K562 (cell line): ENCODE measurements at regions not wholly inside any gene's neighbourhood (a gene's known extent, or its start where the extent isn't known, plus 50 kb on each side); places are given as distances from the start of the nearest gene placed in this dataset.

Source experiments
- ATAC-seq: fragments of 200-7000 bp; cut with Tn5 transposase; 3 replicates; pipeline ENCODE4 v1.9.1; 2020; ENCODE audit warnings: moderate library complexity
- BruUV-seq: library from RNA; stranded (reverse); fragments of 400-500 nt; replicated peaks from 2 replicates; lab custom pipeline; 2021; lab: Mats Ljungman, UMichigan
- CTCF ChIA-PET: fragments of 300-600 bp; formaldehyde crosslinking; extraction: SDS; loops from one replicate; lab custom pipeline; 2021; ENCODE audit warnings: low intra/inter-chr PET ratio; lab: Yijun Ruan, JAX
- POLR2A ChIA-PET: fragments of 300-600, 350-650 bp; sonication (Branson Sonifier 250); formaldehyde crosslinking; extraction: SDS; loops from one replicate; lab custom pipeline; 2021; ENCODE audit warnings: antibody characterized with exemption, inconsistent platforms; lab: Yijun Ruan, JAX
- DNase-seq, 4 experiments: peaks; one replicate each; pipeline versions ENCODE4 v3.0.0 to v3.0.0-alpha.2; 2011 to 2018; ENCODE audit warnings: low spot score in 3 of 4, mixed read lengths in 3 of 4; ENCODE audit errors: extremely low read depth in 1 of 4
- FAIRE-seq: peaks from 2 replicates; lab custom pipeline; 2011; peaks lifted over from hg19 to GRCh38; lab: Jason Lieb, UNC
- H2AFZ ChIP-seq: 2 replicates; pipeline ENCODE4 v1.6.0; 2011; ENCODE audit warnings: low read depth, low read length, control low read depth, inconsistent platforms
- H3K27ac ChIP-seq: fragments of 200-600 bp; 3 replicates; pipeline ENCODE4 v1.8.0; 2011; ENCODE audit warnings: low read depth, mild to moderate bottlenecking, control low read depth, inconsistent platforms, low read length, moderate library complexity, mixed read lengths; ENCODE audit errors: extremely low read depth
- H3K27me3 ChIP-seq, 2 experiments: fragments of 300-600 bp in 1 of 2; 2 replicates in 1 of 2; 3 replicates in 1 of 2; pipeline versions ENCODE4 v1.6.0 to v1.8.0; 2011; ENCODE audit warnings: inconsistent platforms in 2 of 2, low read length in 2 of 2, mild to moderate bottlenecking in 1 of 2, mixed read lengths in 1 of 2, moderate library complexity in 1 of 2; ENCODE audit not compliant: control insufficient read depth in 2 of 2, insufficient read depth in 2 of 2
- H3K36me3 ChIP-seq: fragments of 300-600 bp; 3 replicates; pipeline ENCODE4 v1.8.0; 2011; ENCODE audit warnings: mild to moderate bottlenecking, low read length, inconsistent platforms; ENCODE audit not compliant: control insufficient read depth, insufficient read depth
- H3K4me1 ChIP-seq, 2 experiments: fragments of 200-600 bp in 1 of 2; replicated peaks in 1 of 2; 2 replicates in 1 of 2; 3 replicates in 1 of 2; pipeline versions ENCODE4 v1.5.1 to v1.8.0; 2011; ENCODE audit warnings: inconsistent platforms in 2 of 2, low read length in 2 of 2, mild to moderate bottlenecking in 1 of 2, mixed read lengths in 1 of 2, moderate library complexity in 1 of 2; ENCODE audit not compliant: control insufficient read depth in 2 of 2, insufficient read depth in 2 of 2
- H3K4me2 ChIP-seq: 2 replicates; pipeline ENCODE4 v1.6.1; 2011; ENCODE audit warnings: low read length, control low read depth, inconsistent platforms, mixed read lengths; ENCODE audit not compliant: insufficient read depth
- H3K4me3 ChIP-seq: fragments of 200-600 bp; sonication (generic), shearing (Covaris generic); 2 replicates; pipeline ENCODE4 v1.5.1; 2016; ENCODE audit warnings: control low read depth, inconsistent platforms
- H3K79me2 ChIP-seq: fragments of 200-600 bp; 3 replicates; pipeline ENCODE4 v1.8.0; 2011; ENCODE audit warnings: low read length, inconsistent platforms; ENCODE audit not compliant: control insufficient read depth, insufficient read depth
- H3K9ac ChIP-seq, 2 experiments: 2 replicates each; pipeline versions ENCODE4 v1.6.0 to v1.6.1; 2011; ENCODE audit warnings: low read depth in 2 of 2, low read length in 2 of 2, control low read depth in 1 of 2, inconsistent platforms in 1 of 2, mild to moderate bottlenecking in 1 of 2, mixed read lengths in 1 of 2; ENCODE audit not compliant: insufficient read depth in 1 of 2
- H3K9me1 ChIP-seq: one replicate; pipeline ENCODE4 v1.6.0; 2011; ENCODE audit warnings: inconsistent platforms, mild to moderate bottlenecking, low read length, moderate library complexity; ENCODE audit not compliant: control insufficient read depth, insufficient read depth
- H3K9me3 ChIP-seq: replicated peaks from 2 replicates; pipeline ENCODE4 v1.5.1; 2011; ENCODE audit warnings: low read depth, low read length, inconsistent platforms; ENCODE audit not compliant: control insufficient read depth, insufficient read depth
- H4K20me1 ChIP-seq: replicated peaks from 2 replicates; pipeline ENCODE4 v1.6.1; 2011; ENCODE audit warnings: low read length, inconsistent platforms, mixed read lengths; ENCODE audit not compliant: control insufficient read depth, insufficient read depth
- BRCA1 ChIP-seq, 2 experiments: fragments of 450-650 bp in 1 of 2; sonication (generic) in 1 of 2; formaldehyde crosslinking in 1 of 2; IDR thresholded peaks; 2 replicates each; pipeline versions ENCODE4 v1.5.0 to v1.6.1; 2017 to 2020; ENCODE audit warnings: mild to moderate bottlenecking in 1 of 2, missing genetic modification reagents in 1 of 2
- MBD2 ChIP-seq: sonication (generic); IDR thresholded peaks from 2 replicates; pipeline ENCODE4 v1.6.1; 2016; ENCODE audit warnings: low read depth, borderline replicate concordance
- NCOA2 ChIP-seq, 2 experiments: fragments of 450-650 bp; IDR thresholded peaks; 2 replicates each; pipeline ENCODE4 v1.6.1; 2018; ENCODE audit warnings: mild to moderate bottlenecking in 2 of 2, moderate library complexity in 1 of 2; ENCODE audit not compliant: partially characterized antibody in 2 of 2
- PHTF2 ChIP-seq: fragments of 250-450 bp; sonication (Bioruptor Pico); IDR thresholded peaks from 2 replicates; pipeline ENCODE4 v1.5.0; 2021; ENCODE audit warnings: mild to moderate bottlenecking
- SMARCA5 ChIP-seq: fragments of 450-650 bp; IDR thresholded peaks from 2 replicates; pipeline ENCODE4 v1.6.1; 2016
- ZKSCAN3 ChIP-seq: fragments of 250-450 bp; sonication (Bioruptor Pico); IDR thresholded peaks from 2 replicates; pipeline ENCODE4 v1.4.0; 2020
- ZNF707 ChIP-seq: fragments of 250-450 bp; sonication (Bioruptor Pico); conservative IDR thresholded peaks from 2 replicates; pipeline ENCODE4 v1.8.0; 2022; ENCODE audit warnings: inconsistent platforms, mild to moderate bottlenecking, moderate library complexity
- in situ Hi-C: fragments of 300-500 bp; cut with MboI; formaldehyde crosslinking; loops from 4 replicates; pipeline ENCODE4 v1.15.0; 2018; ENCODE audit warnings: inconsistent platforms, mixed read lengths
- intact Hi-C: fragments of 100-400 bp; cut with micrococcal nuclease; formaldehyde crosslinking; loops from 2 replicates; pipeline ENCODE4 v1.14.2; 2022
- TF ChIP-seq, protein P1 (sequence below): fragments of 450-650 bp; IDR thresholded peaks from 2 replicates; pipeline ENCODE4 v1.6.1; 2016; ENCODE audit warnings: low read depth, mild to moderate bottlenecking, moderate library complexity

- Histone ChIP-seq H3K27ac (no peak overlapping the region), H3K4me1 (no peaks in the 10 kb centered on the region), H3K36me3 (no peaks in the 10 kb centered on the region), H3K9ac (no peak overlapping the region), H4K20me1 (no peaks in the 10 kb centered on the region), H3K9me1 (no peaks in the 10 kb centered on the region), H3K4me3 (no peak overlapping the region), H3K4me2 (no peak overlapping the region), H2AFZ (no peak overlapping the region), H3K9me3 (no peaks in the 10 kb centered on the region; the same call in 1 of the 2 replicates), H3K27me3 (no peaks in the 10 kb centered on the region), H3K79me2 (peaks cover 24% of the 10 kb centered on the region; the same call in 2 of the 3 replicates)
- no TSS peak for BruUV-seq
- intact Hi-C loops (loop anchor here (2.0 kb wide), 1 partner anchor 24 kb away; no protein-coding TSS in a partner anchor), in situ Hi-C loops (no loop called here)
- no peak for TF ChIP-seq MBD2
- TF ChIP-seq, protein P1, sequence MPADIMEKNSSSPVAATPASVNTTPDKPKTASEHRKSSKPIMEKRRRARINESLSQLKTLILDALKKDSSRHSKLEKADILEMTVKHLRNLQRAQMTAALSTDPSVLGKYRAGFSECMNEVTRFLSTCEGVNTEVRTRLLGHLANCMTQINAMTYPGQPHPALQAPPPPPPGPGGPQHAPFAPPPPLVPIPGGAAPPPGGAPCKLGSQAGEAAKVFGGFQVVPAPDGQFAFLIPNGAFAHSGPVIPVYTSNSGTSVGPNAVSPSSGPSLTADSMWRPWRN: no peak
- TF ChIP-seq ZKSCAN3 (CRISPR knock-in tag): no peak
- TF ChIP-seq ZNF707 (CRISPR knock-in tag): no peak
- no peak for TF ChIP-seq PHTF2
- TF ChIP-seq NCOA2 (IDR thresholded peaks at IDR 0.05; ENCODE audit: partially characterized antibody in 2 of 2): no peak
- TF ChIP-seq BRCA1 (IDR thresholded peaks at IDR 0.05): no peak
- no peak for TF ChIP-seq BRCA1 (CRISPR knock-in tag; IDR thresholded peaks at IDR 0.05)
- TF ChIP-seq SMARCA5: no peak
- no peak for ATAC-seq
- no peak for DNase-seq
- CTCF ChIA-PET: no interaction called here
- FAIRE-seq: no peak
- POLR2A ChIA-PET: interaction anchor here (0.6 kb wide), 1 partner anchor 325 kb away, joined by 3 read pairs; no protein-coding TSS in a partner anchor
Observed at GRCh38 chr7:65276822-65277221, 96.8 kb upstream of the ZNF92 start.
